Peyer's patch (tissue), 4 donors: ENCODE measurements at regions not wholly inside any gene's neighbourhood (a gene's known extent, or its start where the extent isn't known, plus 50 kb on each side); places are given as distances from the start of the nearest gene placed in this dataset.

Source experiments
- DNase-seq, 3 donors: peaks; one replicate each; pipeline ENCODE4 v3.0.0-alpha.2; 2017 to 2019
- H3K27ac ChIP-seq, 4 donors: fragments of 200-600 bp; sonication (generic); one replicate each; pipeline ENCODE4 v1.5.1; 2016 to 2019
- H3K27me3 ChIP-seq, 2 donors: fragments of 200-600 bp; sonication (generic); one replicate each; pipeline ENCODE4 v1.5.1; 2019
- H3K36me3 ChIP-seq, 3 donors: fragments of 200-600 bp; sonication (generic); one replicate each; pipeline ENCODE4 v1.5.1; 2016 to 2019
- H3K4me1 ChIP-seq, 4 donors: fragments of 200-600 bp; sonication (generic); one replicate each; pipeline ENCODE4 v1.5.1; 2016 to 2019
- H3K4me3 ChIP-seq, 4 donors: fragments of 200-600 bp; sonication (generic); 1 replicate in 3 of 4; 2 replicates in 1 of 4; pipeline ENCODE4 v1.5.1; 2016 to 2019; ENCODE audit warnings: mild to moderate bottlenecking in 1 of 4
- H3K9me3 ChIP-seq, 4 donors: fragments of 200-600 bp; sonication (generic); one replicate each; pipeline ENCODE4 v1.5.1; 2016 to 2019; ENCODE audit warnings: mild to moderate bottlenecking in 1 of 4
- CTCF ChIP-seq, 6 experiments: fragments of 450-650 bp in 4 of 6; fragments of 200-600 bp in 2 of 6; sonication (generic) in 1 of 6; IDR thresholded peaks; one replicate each; pipeline ENCODE4 v1.5.1; 2017 to 2019; ENCODE audit warnings: antibody characterized with exemption in 6 of 6, mild to moderate bottlenecking in 3 of 6, moderate library complexity in 1 of 6
- POLR2A ChIP-seq, 2 donors: fragments of 450-650 bp; IDR thresholded peaks; one replicate each; pipeline ENCODE4 v1.5.1; 2017; ENCODE audit warnings: antibody characterized with exemption in 2 of 2, mild to moderate bottlenecking in 2 of 2, moderate library complexity in 2 of 2

- no peak overlapping the region for H3K4me3 ChIP-seq
- no peak for DNase-seq
- no peak for TF ChIP-seq CTCF (IDR thresholded peaks at IDR 0.05)
- TF ChIP-seq POLR2A (IDR thresholded peaks at IDR 0.05) = no peak
- no peaks in the 10 kb centered on the region for H3K4me1 ChIP-seq
- no peaks in the 10 kb centered on the region for H3K36me3 ChIP-seq
- no peaks in the 10 kb centered on the region for H3K9me3 ChIP-seq
- H3K27me3 ChIP-seq = no peaks in the 10 kb centered on the region
- no peak overlapping the region for H3K27ac ChIP-seq
Measured at GRCh38 chr6:126170433-126170832, 169.5 kb upstream of the CENPW start.

GRCh38 chr6:126170978-126171382 is 168.9 kb upstream of the CENPW start:
- no peaks in the 10 kb centered on the region for H3K4me1 ChIP-seq
- no peak overlapping the region for H3K4me3 ChIP-seq
- H3K36me3 ChIP-seq = no peaks in the 10 kb centered on the region
- TF ChIP-seq CTCF (IDR thresholded peaks at IDR 0.05) (peak in 4 of 6 experiments; percentile 34 to 66 (median 60)), POLR2A (IDR thresholded peaks at IDR 0.05) (no peak)
- no peaks in the 10 kb centered on the region for H3K27me3 ChIP-seq
- H3K27ac ChIP-seq = no peak overlapping the region
- DNase-seq = peak in 1 of 3 donors; percentile 63
- no peaks in the 10 kb centered on the region for H3K9me3 ChIP-seq

- H3K27me3 ChIP-seq = no peaks in the 10 kb centered on the region
- no peak overlapping the region for H3K27ac ChIP-seq
- no peak for DNase-seq
- TF ChIP-seq POLR2A (IDR thresholded peaks at IDR 0.05) = no peak
- no peak for TF ChIP-seq CTCF (IDR thresholded peaks at IDR 0.05)
- H3K4me3 ChIP-seq = no peak overlapping the region
- H3K9me3 ChIP-seq = no peaks in the 10 kb centered on the region
- H3K4me1 ChIP-seq = no peaks in the 10 kb centered on the region
- H3K36me3 ChIP-seq = no peaks in the 10 kb centered on the region
Measured at GRCh38 chr6:126172131-126172530, 167.8 kb upstream of the CENPW start.

GRCh38 chr6:126173265-126173664 is 166.7 kb upstream of the CENPW start:
- no peaks in the 10 kb centered on the region for H3K9me3 ChIP-seq
- no peak overlapping the region for H3K27ac ChIP-seq
- TF ChIP-seq POLR2A (IDR thresholded peaks at IDR 0.05) (no peak), CTCF (IDR thresholded peaks at IDR 0.05) (no peak)
- H3K27me3 ChIP-seq = no peaks in the 10 kb centered on the region
- H3K4me1 ChIP-seq = no peaks in the 10 kb centered on the region
- no peak for DNase-seq
- H3K36me3 ChIP-seq = no peaks in the 10 kb centered on the region
- H3K4me3 ChIP-seq = no peak overlapping the region

GRCh38 chr6:126174697-126175096 is 165.2 kb upstream of the CENPW start:
- Histone ChIP-seq H3K36me3 (no peaks in the 10 kb centered on the region), H3K27me3 (no peaks in the 10 kb centered on the region), H3K27ac (no peak overlapping the region), H3K9me3 (no peaks in the 10 kb centered on the region), H3K4me1 (no peaks in the 10 kb centered on the region), H3K4me3 (no peak overlapping the region)
- no peak for DNase-seq
- TF ChIP-seq POLR2A (IDR thresholded peaks at IDR 0.05) (no peak), CTCF (IDR thresholded peaks at IDR 0.05) (no peak)

GRCh38 chr6:126175251-126175650 is 164.7 kb upstream of the CENPW start:
- no peaks in the 10 kb centered on the region for H3K9me3 ChIP-seq
- H3K27ac ChIP-seq = no peak overlapping the region
- no peaks in the 10 kb centered on the region for H3K36me3 ChIP-seq
- no peaks in the 10 kb centered on the region for H3K4me1 ChIP-seq
- no peak overlapping the region for H3K4me3 ChIP-seq
- no peaks in the 10 kb centered on the region for H3K27me3 ChIP-seq
- no peak for DNase-seq
- TF ChIP-seq POLR2A (IDR thresholded peaks at IDR 0.05) (no peak), CTCF (IDR thresholded peaks at IDR 0.05) (no peak)
